ENCODE measurements at regions not wholly inside any gene's neighbourhood (a gene's known extent, or its start where the extent isn't known, plus 50 kb on each side); places are given as distances from the start of the nearest gene placed in this dataset.

- DNase-seq, result no peak
Observed at GRCh38 chr12:24404086-24404815, 454.8 kb upstream of the SOX5 start.

GRCh38 chr12:24400533-24400932 is 451.1 kb upstream of the SOX5 start:
- DNase-seq, result no peak

- no peak for DNase-seq
Observed at GRCh38 chr12:24398605-24399004, 449.1 kb upstream of the SOX5 start.

- no peak for DNase-seq
Observed at GRCh38 chr12:24396224-24396623, 446.8 kb upstream of the SOX5 start.

GRCh38 chr12:24394246-24394645 is 444.8 kb upstream of the SOX5 start:
- no peak for DNase-seq

- no peak for DNase-seq
Observed at GRCh38 chr12:24393071-24393470, 443.6 kb upstream of the SOX5 start.

- DNase-seq, result no peak
Observed at GRCh38 chr12:24389394-24389793, 439.9 kb upstream of the SOX5 start.

GRCh38 chr12:24387381-24387780 is 437.9 kb upstream of the SOX5 start:
- DNase-seq, result no peak

GRCh38 chr12:24386836-24387235 is 437.4 kb upstream of the SOX5 start:
- no peak for DNase-seq

- DNase-seq, result no peak
Observed at GRCh38 chr12:24381790-24382189, 432.3 kb upstream of the SOX5 start.

- no peak for DNase-seq
Observed at GRCh38 chr12:24379861-24380521, 430.5 kb upstream of the SOX5 start.

GRCh38 chr12:24379433-24379832 is 430.0 kb upstream of the SOX5 start:
- no peak for DNase-seq

- no peak for DNase-seq
Observed at GRCh38 chr12:24378548-24379407, 429.3 kb upstream of the SOX5 start.

GRCh38 chr12:24374452-24374851 is 425.0 kb upstream of the SOX5 start:
- no peak for DNase-seq

- DNase-seq, result no peak
Observed at GRCh38 chr12:24373004-24373403, 423.5 kb upstream of the SOX5 start.

GRCh38 chr12:24366514-24366913 is 417.0 kb upstream of the SOX5 start:
- DNase-seq, result no peak

- no peak for DNase-seq
Observed at GRCh38 chr12:24364921-24365320, 415.5 kb upstream of the SOX5 start.

GRCh38 chr12:24363177-24363754 is 413.8 kb upstream of the SOX5 start:
- no peak for DNase-seq

- no peak for DNase-seq
Observed at GRCh38 chr12:24361877-24362580, 412.6 kb upstream of the SOX5 start.

GRCh38 chr12:24360907-24361306 is 411.4 kb upstream of the SOX5 start:
- no peak for DNase-seq

GRCh38 chr12:24360461-24360860 is 411.0 kb upstream of the SOX5 start:
- DNase-seq, result no peak

- DNase-seq, result no peak
Observed at GRCh38 chr12:24360057-24360456, 410.6 kb upstream of the SOX5 start.

GRCh38 chr12:24359418-24359817 is 409.9 kb upstream of the SOX5 start:
- no peak for DNase-seq

Data from activated CD8-positive, alpha-beta memory T cell treated with anti-CD3 and anti-CD28 coated beads, Interleukin-2, amount 50 U/mL, for 4 hours (primary cell).